ENCODE measurements at regions not wholly inside any gene's neighbourhood (a gene's known extent, or its start where the extent isn't known, plus 50 kb on each side); places are given as distances from the start of the nearest gene placed in this dataset.

GRCh38 chr3:68089572-68090011, 435.2 kb upstream of the SUCLG2 start:
- no peak overlapping the region for H3K27ac Mint-ChIP-seq
- H3K36me3 Mint-ChIP-seq (ENCODE audit: insufficient read depth): no peaks in the 10 kb centered on the region
- H3K4me1 Mint-ChIP-seq (ENCODE audit: low read depth): no peaks in the 10 kb centered on the region
- no peak for TF ChIP-seq CTCF (IDR thresholded peaks at IDR 0.05; ENCODE audit: unreplicated experiment)
- H3K27me3 Mint-ChIP-seq: no peaks in the 10 kb centered on the region
- no peak for DNase-seq (ENCODE audit: low spot score, unreplicated experiment)
- no peak overlapping the region for H3K4me3 Mint-ChIP-seq (ENCODE audit: low read depth)
- no peaks in the 10 kb centered on the region for H3K9me3 Mint-ChIP-seq (ENCODE audit: low read depth)

GRCh38 chr3:68088636-68089035, 434.2 kb upstream of the SUCLG2 start:
- H3K27ac Mint-ChIP-seq: no peak overlapping the region
- no peaks in the 10 kb centered on the region for H3K9me3 Mint-ChIP-seq (ENCODE audit: low read depth)
- no peak for TF ChIP-seq CTCF (IDR thresholded peaks at IDR 0.05; ENCODE audit: unreplicated experiment)
- H3K36me3 Mint-ChIP-seq (ENCODE audit: insufficient read depth): no peaks in the 10 kb centered on the region
- DNase-seq (ENCODE audit: low spot score, unreplicated experiment): no peak
- H3K4me3 Mint-ChIP-seq (ENCODE audit: low read depth): no peak overlapping the region
- H3K4me1 Mint-ChIP-seq (ENCODE audit: low read depth): no peaks in the 10 kb centered on the region
- no peaks in the 10 kb centered on the region for H3K27me3 Mint-ChIP-seq

DNA sequence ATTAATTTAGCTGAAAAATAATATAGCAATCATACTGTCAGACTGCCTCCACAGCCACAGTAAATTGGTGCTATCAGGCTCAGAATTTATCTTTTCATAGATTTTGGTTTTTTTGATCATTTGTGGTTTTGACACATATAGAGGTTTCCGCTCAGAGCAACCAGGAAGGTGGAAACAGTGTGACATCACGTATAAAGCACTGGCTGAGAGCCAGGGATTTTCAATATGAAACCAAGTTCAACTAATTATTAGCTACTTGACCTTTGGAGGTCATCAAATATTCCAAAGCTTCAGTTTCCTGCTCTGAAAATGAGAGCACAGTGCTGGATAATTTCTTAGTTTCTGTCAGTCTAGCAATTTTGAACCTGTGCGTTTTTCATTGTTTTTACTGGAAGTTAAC, 433.8 kb upstream of the SUCLG2 start:
- no peak for TF ChIP-seq CTCF (IDR thresholded peaks at IDR 0.05; ENCODE audit: unreplicated experiment)
- H3K27ac Mint-ChIP-seq: no peak overlapping the region
- no peak overlapping the region for H3K4me3 Mint-ChIP-seq (ENCODE audit: low read depth)
- H3K36me3 Mint-ChIP-seq (ENCODE audit: insufficient read depth): no peaks in the 10 kb centered on the region
- H3K4me1 Mint-ChIP-seq (ENCODE audit: low read depth): no peaks in the 10 kb centered on the region
- no peaks in the 10 kb centered on the region for H3K27me3 Mint-ChIP-seq
- H3K9me3 Mint-ChIP-seq (ENCODE audit: low read depth): no peaks in the 10 kb centered on the region
- DNase-seq (ENCODE audit: low spot score, unreplicated experiment): no peak

DNA sequence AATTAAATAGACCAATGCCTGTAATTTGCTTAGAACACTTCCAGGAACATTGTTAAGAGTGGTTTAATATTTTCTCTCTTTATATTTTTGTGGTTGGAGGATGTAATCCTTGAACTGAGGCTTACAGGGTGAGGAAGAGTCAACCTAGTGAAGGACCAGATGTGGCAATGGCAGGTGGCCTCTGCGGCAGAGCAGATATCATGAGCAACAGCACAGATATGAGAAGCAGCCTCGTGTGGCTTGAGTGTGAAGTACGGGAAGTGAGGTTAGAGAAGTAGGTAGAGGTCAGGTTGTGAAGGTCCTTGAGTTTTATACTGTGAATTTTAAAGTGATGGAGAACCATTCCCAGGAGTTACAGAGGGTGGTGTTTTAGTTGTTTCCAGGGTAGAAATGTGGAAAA, 417.6 kb upstream of the SUCLG2 start:
- Mint-ChIP-seq H3K27me3 (no peaks in the 10 kb centered on the region), H3K36me3 (ENCODE audit: insufficient read depth) (peaks cover 2% of the 10 kb centered on the region), H3K27ac (no peak overlapping the region), H3K4me3 (ENCODE audit: low read depth) (no peak overlapping the region), H3K9me3 (ENCODE audit: low read depth) (peaks cover 12% of the 10 kb centered on the region), H3K4me1 (ENCODE audit: low read depth) (no peaks in the 10 kb centered on the region)
- no peak for TF ChIP-seq CTCF (IDR thresholded peaks at IDR 0.05; ENCODE audit: unreplicated experiment)
- DNase-seq (ENCODE audit: low spot score, unreplicated experiment): no peak

GRCh38 chr3:68070186-68070585, 415.8 kb upstream of the SUCLG2 start:
- no peak for TF ChIP-seq CTCF (IDR thresholded peaks at IDR 0.05; ENCODE audit: unreplicated experiment)
- no peak for DNase-seq (ENCODE audit: low spot score, unreplicated experiment)
- peaks cover 2% of the 10 kb centered on the region for H3K27me3 Mint-ChIP-seq
- H3K36me3 Mint-ChIP-seq (ENCODE audit: insufficient read depth): peaks cover 2% of the 10 kb centered on the region
- H3K4me1 Mint-ChIP-seq (ENCODE audit: low read depth): no peaks in the 10 kb centered on the region
- no peak overlapping the region for H3K27ac Mint-ChIP-seq
- H3K4me3 Mint-ChIP-seq (ENCODE audit: low read depth): no peak overlapping the region
- H3K9me3 Mint-ChIP-seq (ENCODE audit: low read depth): peaks cover 12% of the 10 kb centered on the region
